GM06990 (cell line): ENCODE measurements at regions not wholly inside any gene's neighbourhood (a gene's known extent, or its start where the extent isn't known, plus 50 kb on each side); places are given as distances from the start of the nearest gene placed in this dataset.

ENCODE experiments used
- DNase-seq: peaks from one replicate; pipeline ENCODE4 v3.0.0-alpha.2; 2011; ENCODE audit not compliant: insufficient read length; ENCODE audit errors: extremely low read depth
- H3K27me3 ChIP-seq: replicated peaks from 2 replicates; pipeline ENCODE4 v1.6.0; 2011; ENCODE audit warnings: low read length; ENCODE audit not compliant: control insufficient read depth, insufficient read depth
- H3K36me3 ChIP-seq: 2 replicates; pipeline ENCODE4 v1.5.1; 2011; ENCODE audit warnings: low read length; ENCODE audit not compliant: control insufficient read depth, insufficient read depth
- H3K4me3 ChIP-seq: replicated peaks from 2 replicates; pipeline ENCODE4 v1.5.1; 2011; ENCODE audit warnings: low read depth, mild to moderate bottlenecking, control low read depth, low read length
- CTCF ChIP-seq: IDR thresholded peaks from 2 replicates; pipeline ENCODE4 v1.5.1; 2011; ENCODE audit warnings: low read length, control low read depth, mild to moderate bottlenecking, inconsistent platforms; ENCODE audit not compliant: insufficient read depth, poor library complexity, severe bottlenecking

GRCh38 chr4:115720611-115721010, 607.2 kb upstream of the NDST4 start:
- TF ChIP-seq CTCF: no peak
- Histone ChIP-seq H3K4me3 (no peak overlapping the region), H3K27me3 (no peaks in the 10 kb centered on the region), H3K36me3 (no peaks in the 10 kb centered on the region)
- DNase-seq: no peak

GRCh38 chr4:115711575-115711974, 598.2 kb upstream of the NDST4 start:
- Histone ChIP-seq H3K27me3 (no peaks in the 10 kb centered on the region), H3K4me3 (no peak overlapping the region), H3K36me3 (no peaks in the 10 kb centered on the region)
- TF ChIP-seq CTCF: no peak
- DNase-seq: no peak

GRCh38 chr4:115688961-115689360, 575.5 kb upstream of the NDST4 start:
- Histone ChIP-seq H3K36me3 (no peaks in the 10 kb centered on the region), H3K4me3 (no peak overlapping the region), H3K27me3 (no peaks in the 10 kb centered on the region)
- DNase-seq: no peak
- TF ChIP-seq CTCF: no peak

- TF ChIP-seq CTCF: no peak
- no peaks in the 10 kb centered on the region for H3K36me3 ChIP-seq
- H3K27me3 ChIP-seq: no peaks in the 10 kb centered on the region
- H3K4me3 ChIP-seq: no peak overlapping the region
- DNase-seq: no peak
Measured at GRCh38 chr4:115687052-115687755, 573.8 kb upstream of the NDST4 start.

GRCh38 chr4:115678425-115678941, 565.1 kb upstream of the NDST4 start:
- TF ChIP-seq CTCF: no peak

More at GRCh38 chr4:115678425-115678941, 565.1 kb upstream of the NDST4 start:
- H3K36me3 ChIP-seq: no peaks in the 10 kb centered on the region
- DNase-seq: no peak
- H3K4me3 ChIP-seq: no peak overlapping the region
- no peaks in the 10 kb centered on the region for H3K27me3 ChIP-seq
